SH-SY5Y (cell line): ENCODE measurements at regions not wholly inside any gene's neighbourhood (a gene's known extent, or its start where the extent isn't known, plus 50 kb on each side); places are given as distances from the start of the nearest gene placed in this dataset.

Experiments
- GATA2 ChIP-seq: IDR thresholded peaks from 2 replicates; pipeline ENCODE4 v1.6.1; 2011; ENCODE audit warnings: mild to moderate bottlenecking, low read depth, low read length
- GATA3 ChIP-seq: IDR thresholded peaks from 2 replicates; pipeline ENCODE4 v1.6.1; 2011; ENCODE audit warnings: low read depth, mild to moderate bottlenecking, low read length, moderate library complexity

DNA sequence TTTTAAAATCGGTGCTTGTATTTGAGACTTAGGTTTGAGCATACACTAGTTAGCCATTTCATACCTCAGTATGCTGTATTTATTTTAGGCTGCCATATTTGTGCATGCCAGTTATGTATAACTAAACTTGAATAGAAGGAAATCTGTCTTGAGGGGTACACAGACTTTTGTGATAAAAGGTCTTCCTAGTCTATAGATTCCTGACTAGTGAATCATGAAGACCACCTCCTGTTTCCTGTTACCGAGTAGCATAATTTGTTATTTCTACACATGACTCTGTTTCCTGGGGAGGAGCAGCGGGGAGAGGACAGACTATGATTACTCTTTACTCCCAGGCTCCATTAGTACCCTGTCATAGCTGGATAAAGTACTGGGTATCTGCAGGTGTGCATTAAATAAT is 316.8 kb upstream of the SNX7 start:
- TF ChIP-seq GATA2 (no peak), GATA3 (no peak)
